Progenitor cell of endocrine pancreas (in vitro differentiated cells): ENCODE measurements at regions not wholly inside any gene's neighbourhood (a gene's known extent, or its start where the extent isn't known, plus 50 kb on each side); places are given as distances from the start of the nearest gene placed in this dataset.

Source experiments
- DNase-seq: peaks from one replicate; pipeline ENCODE4 v3.0.0; 2021; ENCODE audit warnings: low spot score; ENCODE audit not compliant: unreplicated experiment
- H3K27ac Mint-ChIP-seq: 2 replicates; pipeline ENCODE4 v1.8.0; 2021; ENCODE audit warnings: mild to moderate bottlenecking, moderate library complexity, mixed read lengths
- H3K27me3 Mint-ChIP-seq: 2 replicates; pipeline ENCODE4 v1.8.0; 2021; ENCODE audit warnings: mixed read lengths
- H3K36me3 Mint-ChIP-seq: 2 replicates; pipeline ENCODE4 v1.8.0; 2022; ENCODE audit warnings: mixed read lengths; ENCODE audit not compliant: insufficient read depth
- H3K4me1 Mint-ChIP-seq: 2 replicates; pipeline ENCODE4 v1.8.0; 2021; ENCODE audit warnings: low read depth, mixed read lengths
- H3K4me3 Mint-ChIP-seq: 2 replicates; pipeline ENCODE4 v1.8.0; 2021; ENCODE audit warnings: low read depth, mild to moderate bottlenecking, moderate library complexity, mixed read lengths
- H3K9me3 Mint-ChIP-seq: 2 replicates; pipeline ENCODE4 v1.8.0; 2021; ENCODE audit warnings: low read depth, mixed read lengths
- CTCF ChIP-seq: fragments of 200-600 bp; sonication (generic); IDR thresholded peaks from one replicate; pipeline ENCODE4 v1.5.0; 2021; ENCODE audit warnings: antibody characterized with exemption, mild to moderate bottlenecking; ENCODE audit not compliant: unreplicated experiment

GRCh38 chr6:965343-965742 lies 272.4 kb upstream of the EXOC2 start:
- Mint-ChIP-seq H3K9me3 (no peaks in the 10 kb centered on the region), H3K27me3 (peaks cover 41% of the 10 kb centered on the region), H3K4me1 (peaks cover 8% of the 10 kb centered on the region), H3K4me3 (no peak overlapping the region), H3K27ac (no peak overlapping the region), H3K36me3 (no peaks in the 10 kb centered on the region)
- no peak for DNase-seq
- no peak for TF ChIP-seq CTCF

- no peak for TF ChIP-seq CTCF
- no peak overlapping the region for H3K4me3 Mint-ChIP-seq
- DNase-seq = no peak
- no peak overlapping the region for H3K27ac Mint-ChIP-seq
- H3K36me3 Mint-ChIP-seq = no peaks in the 10 kb centered on the region
- no peaks in the 10 kb centered on the region for H3K9me3 Mint-ChIP-seq
- H3K27me3 Mint-ChIP-seq = peaks cover 37% of the 10 kb centered on the region
- H3K4me1 Mint-ChIP-seq = peaks cover 11% of the 10 kb centered on the region
Observed at GRCh38 chr6:963456-963855, 270.5 kb upstream of the EXOC2 start.

- Mint-ChIP-seq H3K27ac (no peak overlapping the region), H3K9me3 (no peaks in the 10 kb centered on the region), H3K36me3 (no peaks in the 10 kb centered on the region), H3K4me3 (no peak overlapping the region), H3K27me3 (peaks cover 27% of the 10 kb centered on the region), H3K4me1 (peaks cover 11% of the 10 kb centered on the region)
- TF ChIP-seq CTCF = no peak
- DNase-seq = no peak
Observed at GRCh38 chr6:961407-961960, 268.5 kb upstream of the EXOC2 start.

GRCh38 chr6:960356-960755 lies 267.4 kb upstream of the EXOC2 start:
- Mint-ChIP-seq H3K9me3 (no peaks in the 10 kb centered on the region), H3K4me1 (peaks cover 11% of the 10 kb centered on the region), H3K4me3 (no peak overlapping the region), H3K27ac (no peak overlapping the region), H3K27me3 (peaks cover 18% of the 10 kb centered on the region), H3K36me3 (no peaks in the 10 kb centered on the region)
- no peak for DNase-seq
- no peak for TF ChIP-seq CTCF

- no peaks in the 10 kb centered on the region for H3K36me3 Mint-ChIP-seq
- no peaks in the 10 kb centered on the region for H3K9me3 Mint-ChIP-seq
- peaks cover 13% of the 10 kb centered on the region for H3K27me3 Mint-ChIP-seq
- H3K4me1 Mint-ChIP-seq = peaks cover 13% of the 10 kb centered on the region
- TF ChIP-seq CTCF = no peak
- H3K4me3 Mint-ChIP-seq = no peak overlapping the region
- no peak overlapping the region for H3K27ac Mint-ChIP-seq
- no peak for DNase-seq
Observed at GRCh38 chr6:958488-958887, 265.5 kb upstream of the EXOC2 start.
